ENCODE measurements at regions not wholly inside any gene's neighbourhood (a gene's known extent, or its start where the extent isn't known, plus 50 kb on each side); places are given as distances from the start of the nearest gene placed in this dataset.

GRCh38 chr7:17467386-17467945, 169.0 kb downstream of the AHR start:
- TF ChIP-seq CTCF (IDR thresholded peaks at IDR 0.05) (no peak), POLR2A (IDR thresholded peaks at IDR 0.05) (no peak)
